Naive thymus-derived CD4-positive, alpha-beta T cell (primary cell): ENCODE measurements at regions not wholly inside any gene's neighbourhood (a gene's known extent, or its start where the extent isn't known, plus 50 kb on each side); places are given as distances from the start of the nearest gene placed in this dataset.

Experiments used
- ATAC-seq: fragments of 150-1000 bp; cut with Tn5 transposase; 2 replicates; pipeline ENCODE4 v1.10.0; 2021; ENCODE audit warnings: mild to moderate bottlenecking, moderate library complexity
- CTCF ChIA-PET: fragments of 350-600 bp; sonication (Branson Sonifier 250); formaldehyde crosslinking; loops from one replicate; lab custom pipeline; 2021; ENCODE audit warnings: antibody characterized with exemption; lab: Charles Lee
- POLR2A ChIA-PET: fragments of 350-600 bp; sonication (Branson Sonifier 250); formaldehyde crosslinking; loops from one replicate; lab custom pipeline; 2021; ENCODE audit warnings: antibody characterized with exemption, inconsistent platforms; lab: Charles Lee
- DNase-seq, 9 donors: peaks; one replicate each; pipeline versions ENCODE4 v3.0.0 to v3.0.0-alpha.2; 2020 to 2022; ENCODE audit warnings: mixed read lengths in 1 of 9
- H3K27ac ChIP-seq: one replicate; pipeline ENCODE4 v1.7.0; 2013; ENCODE audit warnings: mild to moderate bottlenecking, low read depth, low read length, moderate library complexity
- H3K27me3 ChIP-seq, 2 donors: one replicate each; pipeline ENCODE4 v1.7.0; 2013; ENCODE audit warnings: low read length in 2 of 2, mild to moderate bottlenecking in 2 of 2, moderate library complexity in 2 of 2; ENCODE audit not compliant: control insufficient read depth in 2 of 2, insufficient read depth in 2 of 2
- H3K36me3 ChIP-seq, 3 experiments: 1 replicate in 2 of 3; 2 replicates in 1 of 3; pipeline ENCODE4 v1.7.0; 2013; ENCODE audit warnings: low read length in 3 of 3, mild to moderate bottlenecking in 3 of 3, moderate library complexity in 1 of 3; ENCODE audit not compliant: insufficient read depth in 3 of 3, control insufficient read depth in 2 of 3
- H3K4me1 ChIP-seq, 2 donors: one replicate each; pipeline ENCODE4 v1.7.0; 2013; ENCODE audit warnings: low read length in 2 of 2, mild to moderate bottlenecking in 2 of 2, moderate library complexity in 1 of 2; ENCODE audit not compliant: control insufficient read depth in 2 of 2, insufficient read depth in 2 of 2
- H3K4me3 ChIP-seq: 2 replicates; pipeline ENCODE4 v1.7.0; 2013; ENCODE audit warnings: mild to moderate bottlenecking, low read length
- H3K9me3 ChIP-seq, 3 experiments: 1 replicate in 2 of 3; 2 replicates in 1 of 3; pipeline ENCODE4 v1.7.0; 2013; ENCODE audit warnings: low read length in 3 of 3; ENCODE audit not compliant: control insufficient read depth in 2 of 3
- H3K27ac Mint-ChIP-seq, 9 donors: one replicate each; pipeline ENCODE4 v1.8.0; 2020 to 2022; ENCODE audit warnings: mixed read lengths in 9 of 9, mild to moderate bottlenecking in 8 of 9, moderate library complexity in 5 of 9, inconsistent platforms in 2 of 9
- H3K27me3 Mint-ChIP-seq, 5 donors: one replicate each; pipeline ENCODE4 v1.8.0; 2021 to 2022; ENCODE audit warnings: mixed read lengths in 5 of 5, mild to moderate bottlenecking in 1 of 5
- H3K36me3 Mint-ChIP-seq, 5 donors: one replicate each; pipeline ENCODE4 v1.8.0; 2020 to 2022; ENCODE audit warnings: mixed read lengths in 5 of 5, mild to moderate bottlenecking in 3 of 5, inconsistent platforms in 1 of 5
- H3K4me1 Mint-ChIP-seq, 7 donors: one replicate each; pipeline ENCODE4 v1.8.0; 2020 to 2022; ENCODE audit warnings: mixed read lengths in 7 of 7, mild to moderate bottlenecking in 3 of 7, inconsistent platforms in 1 of 7
- H3K4me3 Mint-ChIP-seq, 10 donors: one replicate each; pipeline ENCODE4 v1.8.0; 2020 to 2022; ENCODE audit warnings: mild to moderate bottlenecking in 10 of 10, mixed read lengths in 10 of 10, moderate library complexity in 6 of 10, inconsistent platforms in 2 of 10
- H3K9me3 Mint-ChIP-seq, 11 donors: one replicate each; pipeline ENCODE4 v1.8.0; 2020 to 2022; ENCODE audit warnings: mixed read lengths in 11 of 11, mild to moderate bottlenecking in 4 of 11, inconsistent platforms in 1 of 11, moderate library complexity in 1 of 11
- intact Hi-C, 2 donors: fragments of 100-400 bp; cut with micrococcal nuclease; formaldehyde crosslinking; loops; one replicate each; pipeline ENCODE4 v1.15.1; 2023

DNA sequence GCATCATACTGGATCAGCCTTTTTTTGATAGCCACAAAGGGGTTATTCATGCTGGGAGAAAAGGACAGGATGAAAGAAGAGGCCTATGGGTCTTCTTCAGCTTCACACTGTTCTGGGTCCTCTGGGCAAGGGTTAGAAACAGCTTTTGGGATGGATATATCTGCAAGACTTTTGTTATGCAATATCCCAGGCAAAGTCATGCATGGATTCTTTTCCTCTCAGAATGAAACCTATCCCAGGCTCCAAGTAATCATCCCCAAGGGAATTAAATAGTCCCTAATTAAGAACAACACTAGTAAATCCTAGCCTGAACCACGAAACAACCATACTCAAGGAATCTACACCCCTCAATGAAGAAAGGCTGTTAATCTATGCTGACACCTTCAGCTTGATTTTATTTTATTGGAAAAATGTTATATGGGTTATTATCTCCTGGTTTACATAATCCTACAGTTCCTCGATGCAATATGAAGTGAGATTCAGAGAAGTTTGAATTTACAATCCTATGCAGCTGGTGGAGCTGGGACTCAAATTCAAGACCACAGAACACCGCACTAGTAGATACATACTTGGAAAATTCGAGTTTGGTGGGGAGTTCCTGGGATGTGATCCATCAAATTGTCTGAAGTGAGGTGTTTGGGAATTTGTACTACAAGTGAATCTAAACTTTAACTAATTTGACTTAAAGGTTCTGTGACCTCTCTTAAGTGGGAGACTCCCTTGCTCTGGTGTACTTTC is 338.6 kb downstream of the TBX15 start:
- DNase-seq = no peak
- Histone ChIP-seq H3K27ac (no peak overlapping the region), H3K4me3 (no peak overlapping the region), H3K27me3 (no peaks in the 10 kb centered on the region), H3K9me3 (peaks cover 0 to 3% (median 0%) of the 10 kb centered on the region in 3 experiments), H3K36me3 (no peaks in the 10 kb centered on the region), H3K4me1 (no peaks in the 10 kb centered on the region)
- H3K36me3 Mint-ChIP-seq = no peaks in the 10 kb centered on the region
- intact Hi-C loops = no loop called here
- CTCF ChIA-PET = no interaction called here
- POLR2A ChIA-PET = no interaction called here
- no peak overlapping the region for H3K4me3 Mint-ChIP-seq
- no peak for ATAC-seq
- H3K9me3 Mint-ChIP-seq = peaks cover 0 to 13% (median 4%) of the 10 kb centered on the region in 11 donors
- H3K27me3 Mint-ChIP-seq = no peaks in the 10 kb centered on the region
- H3K27ac Mint-ChIP-seq = no peak overlapping the region
- H3K4me1 Mint-ChIP-seq = no peaks in the 10 kb centered on the region

DNA sequence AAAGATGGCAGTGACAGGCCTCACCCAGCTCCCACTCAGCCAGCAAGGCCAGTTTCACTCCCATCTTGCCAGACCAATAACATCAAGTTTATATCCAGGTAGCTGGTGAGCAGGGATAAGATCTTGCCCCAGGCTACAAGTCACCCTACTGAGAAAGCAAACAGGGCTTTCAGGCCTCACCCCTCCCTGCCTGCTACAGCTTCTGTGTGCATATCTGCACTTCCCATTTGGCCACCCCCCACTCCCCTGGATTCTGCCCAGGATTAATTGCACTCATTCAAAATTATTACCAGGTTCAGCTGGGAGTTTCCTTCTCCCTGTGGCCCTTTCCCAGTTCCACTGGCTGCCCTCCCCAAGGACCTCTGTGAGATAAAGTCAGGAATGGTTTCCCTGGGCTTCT is 352.1 kb downstream of the TBX15 start:
- POLR2A ChIA-PET = no interaction called here
- Mint-ChIP-seq H3K9me3 (peaks cover 5 to 41% (median 24%) of the 10 kb centered on the region in 11 donors), H3K27me3 (peaks cover 0 to 4% (median 0%) of the 10 kb centered on the region in 5 donors), H3K27ac (no peak overlapping the region), H3K36me3 (peaks cover 0 to 9% (median 0%) of the 10 kb centered on the region in 5 donors), H3K4me3 (no peak overlapping the region), H3K4me1 (no peaks in the 10 kb centered on the region)
- no peaks in the 10 kb centered on the region for H3K9me3 ChIP-seq
- H3K4me3 ChIP-seq = no peak overlapping the region
- CTCF ChIA-PET = no interaction called here
- no peaks in the 10 kb centered on the region for H3K27me3 ChIP-seq
- no peak overlapping the region for H3K27ac ChIP-seq
- no peaks in the 10 kb centered on the region for H3K36me3 ChIP-seq
- intact Hi-C loops = no loop called here
- DNase-seq (no peak), ATAC-seq (no peak)
- H3K4me1 ChIP-seq = no peaks in the 10 kb centered on the region

DNA sequence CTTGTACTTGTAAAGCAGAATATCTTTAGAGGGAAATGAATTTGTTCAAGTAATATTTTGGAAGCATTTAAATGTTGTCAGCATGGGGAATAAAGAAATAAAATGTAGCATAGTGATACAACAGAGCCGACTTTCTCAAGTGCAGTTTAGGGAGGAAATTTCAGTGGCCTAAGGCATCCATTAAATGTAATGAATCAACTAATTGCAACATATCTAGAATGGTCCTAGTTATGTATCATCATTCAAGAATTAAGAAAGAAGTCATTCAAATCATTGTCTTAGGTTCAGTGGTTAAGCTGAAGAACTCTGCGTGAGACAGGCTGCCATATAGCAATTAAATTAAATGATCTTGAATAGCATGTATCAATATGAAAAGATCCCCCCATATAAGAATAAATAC is 360.7 kb downstream of the TBX15 start:
- H3K27ac ChIP-seq = no peak overlapping the region
- Mint-ChIP-seq H3K27ac (no peak overlapping the region), H3K4me3 (no peak overlapping the region), H3K36me3 (no peaks in the 10 kb centered on the region), H3K4me1 (no peaks in the 10 kb centered on the region), H3K27me3 (peaks cover 0 to 4% (median 0%) of the 10 kb centered on the region in 5 donors), H3K9me3 (peaks cover 0 to 28% (median 6%) of the 10 kb centered on the region in 11 donors)
- H3K36me3 ChIP-seq = no peaks in the 10 kb centered on the region
- POLR2A ChIA-PET = no interaction called here
- no peak for ATAC-seq
- no peaks in the 10 kb centered on the region for H3K9me3 ChIP-seq
- DNase-seq = no peak
- H3K4me3 ChIP-seq = no peak overlapping the region
- CTCF ChIA-PET = no interaction called here
- H3K4me1 ChIP-seq = no peaks in the 10 kb centered on the region
- H3K27me3 ChIP-seq = no peaks in the 10 kb centered on the region
- intact Hi-C loops = no loop called here

DNA sequence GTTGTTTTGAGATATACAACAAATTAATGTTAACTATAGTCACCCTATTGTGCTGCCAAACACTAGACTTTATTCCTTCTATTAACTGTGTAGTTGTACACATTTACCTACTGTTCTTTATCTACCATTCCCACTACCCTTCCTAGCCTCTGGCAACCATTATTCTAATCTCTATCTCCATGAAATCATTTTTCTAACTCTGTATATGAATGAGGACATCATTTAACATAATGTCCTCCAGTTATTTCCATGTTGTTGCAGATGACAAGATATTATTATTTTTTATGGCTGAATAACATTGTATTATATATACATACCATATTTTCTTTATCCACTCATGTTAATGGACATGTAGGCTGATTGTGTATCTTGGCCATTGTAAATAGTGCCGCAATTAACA is 366.3 kb downstream of the TBX15 start:
- POLR2A ChIA-PET = no interaction called here
- H3K27ac ChIP-seq = no peak overlapping the region
- H3K36me3 Mint-ChIP-seq = no peaks in the 10 kb centered on the region
- DNase-seq = no peak
- H3K9me3 Mint-ChIP-seq = peaks cover 0 to 29% (median 6%) of the 10 kb centered on the region in 11 donors
- H3K27me3 Mint-ChIP-seq = peaks cover 0 to 4% (median 0%) of the 10 kb centered on the region in 5 donors
- CTCF ChIA-PET = no interaction called here
- peaks cover 0 to 9% (median 0%) of the 10 kb centered on the region in 3 experiments for H3K9me3 ChIP-seq
- no peaks in the 10 kb centered on the region for H3K27me3 ChIP-seq
- intact Hi-C loops = no loop called here
- no peaks in the 10 kb centered on the region for H3K36me3 ChIP-seq
- H3K4me1 Mint-ChIP-seq = no peaks in the 10 kb centered on the region
- H3K4me1 ChIP-seq = no peaks in the 10 kb centered on the region
- ATAC-seq = no peak
- no peak overlapping the region for H3K27ac Mint-ChIP-seq
- H3K4me3 ChIP-seq = no peak overlapping the region
- no peak overlapping the region for H3K4me3 Mint-ChIP-seq

DNA sequence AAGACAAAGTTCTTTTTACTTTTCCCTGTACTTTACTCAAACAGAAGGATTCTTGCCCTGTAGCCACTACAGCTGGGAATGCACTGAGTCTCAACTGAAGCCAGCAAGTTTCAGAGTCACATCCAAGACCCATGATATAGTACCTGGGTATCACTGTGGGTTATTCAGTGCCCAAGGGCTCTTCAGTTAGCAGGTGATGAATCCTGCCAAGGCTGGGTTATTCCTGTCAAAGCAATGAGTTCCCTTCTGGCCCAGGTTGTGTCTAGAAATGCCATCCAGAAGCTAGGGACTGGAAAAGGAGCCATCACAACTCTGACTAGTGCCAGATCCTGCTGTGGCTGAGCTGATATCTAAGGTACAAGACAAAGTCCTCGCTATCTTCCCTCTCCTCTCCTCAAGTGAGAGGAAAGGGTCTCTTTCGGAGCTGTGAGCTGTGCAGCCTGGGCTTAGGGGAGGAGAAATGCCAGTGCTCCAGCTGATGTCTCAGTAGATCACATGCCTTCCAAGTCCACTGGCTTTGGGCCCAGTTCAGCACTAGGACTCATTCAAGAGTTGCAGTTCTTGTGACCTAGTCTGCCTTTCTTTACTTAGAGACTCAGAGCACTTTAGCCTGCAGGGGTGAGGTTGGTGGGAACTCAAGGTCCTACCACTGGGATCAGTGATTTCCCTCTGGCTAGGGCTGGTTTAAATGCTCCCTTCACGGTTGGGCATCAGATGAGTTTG is 369.4 kb downstream of the TBX15 start:
- Histone ChIP-seq H3K4me1 (no peaks in the 10 kb centered on the region), H3K9me3 (peaks cover 0 to 9% (median 0%) of the 10 kb centered on the region in 3 experiments), H3K27ac (no peak overlapping the region), H3K4me3 (no peak overlapping the region), H3K27me3 (no peaks in the 10 kb centered on the region), H3K36me3 (no peaks in the 10 kb centered on the region)
- H3K27me3 Mint-ChIP-seq = no peaks in the 10 kb centered on the region
- H3K36me3 Mint-ChIP-seq = no peaks in the 10 kb centered on the region
- H3K27ac Mint-ChIP-seq = no peak overlapping the region
- intact Hi-C loops = no loop called here
- ChIA-PET CTCF (no interaction called here), POLR2A (no interaction called here)
- DNase-seq (no peak), ATAC-seq (no peak)
- H3K4me1 Mint-ChIP-seq = no peaks in the 10 kb centered on the region
- peaks cover 0 to 44% (median 10%) of the 10 kb centered on the region in 11 donors for H3K9me3 Mint-ChIP-seq
- no peak overlapping the region for H3K4me3 Mint-ChIP-seq

DNA sequence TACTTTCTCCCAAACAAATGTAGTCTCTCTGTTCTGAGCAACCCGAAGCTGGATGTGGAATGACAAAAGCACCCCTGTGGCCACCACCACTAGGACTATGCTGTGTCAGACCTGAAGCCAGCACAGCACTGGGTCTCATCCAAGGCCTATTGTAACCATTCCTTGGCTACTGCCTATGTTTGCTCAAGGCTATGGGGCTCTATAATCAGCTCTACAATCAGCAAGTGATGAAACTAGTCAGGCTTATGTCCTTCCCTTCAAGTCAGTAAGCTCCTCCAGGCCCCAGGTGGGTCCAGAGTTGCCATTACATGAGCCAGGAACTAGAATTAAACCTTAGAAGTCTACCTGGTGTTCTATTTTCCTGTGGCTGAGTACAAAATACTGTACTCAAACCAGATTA is 370.2 kb downstream of the TBX15 start:
- Mint-ChIP-seq H3K9me3 (peaks cover 0 to 47% (median 11%) of the 10 kb centered on the region in 11 donors), H3K27ac (no peak overlapping the region), H3K36me3 (no peaks in the 10 kb centered on the region), H3K4me1 (no peaks in the 10 kb centered on the region), H3K4me3 (no peak overlapping the region), H3K27me3 (no peaks in the 10 kb centered on the region)
- Histone ChIP-seq H3K9me3 (peaks cover 0 to 9% (median 0%) of the 10 kb centered on the region in 3 experiments), H3K27ac (no peak overlapping the region), H3K36me3 (no peaks in the 10 kb centered on the region), H3K4me3 (no peak overlapping the region), H3K27me3 (no peaks in the 10 kb centered on the region), H3K4me1 (no peaks in the 10 kb centered on the region)
- POLR2A ChIA-PET = no interaction called here
- intact Hi-C loops = no loop called here
- DNase-seq (no peak), ATAC-seq (no peak)
- CTCF ChIA-PET = no interaction called here
